H9 (cell line): ENCODE measurements at regions not wholly inside any gene's neighbourhood (a gene's known extent, or its start where the extent isn't known, plus 50 kb on each side); places are given as distances from the start of the nearest gene placed in this dataset.
A peak's percentile ranks its signal among the peaks of the same experiment; 100 is the strongest.

Experiments used
- DNase-seq: peaks from one replicate; pipeline ENCODE4 v3.0.0-alpha.2; 2017
- H2AFZ ChIP-seq: one replicate; pipeline ENCODE4 v1.6.1; 2013; ENCODE audit warnings: mild to moderate bottlenecking, low read length, control low read depth, moderate library complexity
- H2AK5ac ChIP-seq: 2 replicates; pipeline ENCODE4 v1.6.1; 2013; ENCODE audit warnings: low read length, control low read depth, mixed read lengths; ENCODE audit not compliant: insufficient read length
- H2BK120ac ChIP-seq: one replicate; pipeline ENCODE4 v1.6.1; 2013; ENCODE audit warnings: low read depth, mild to moderate bottlenecking, low read length, control low read depth, inconsistent platforms; ENCODE audit not compliant: poor library complexity, severe bottlenecking
- H2BK12ac ChIP-seq: 2 replicates; pipeline ENCODE4 v1.6.1; 2013; ENCODE audit warnings: low read length, control low read depth, mixed read lengths, low read depth; ENCODE audit not compliant: insufficient read length
- H2BK15ac ChIP-seq: 2 replicates; pipeline ENCODE4 v1.6.1; 2013; ENCODE audit warnings: low read depth, low read length, control low read depth
- H2BK20ac ChIP-seq: one replicate; pipeline ENCODE4 v1.6.1; 2013; ENCODE audit warnings: low read depth, mild to moderate bottlenecking, low read length, control low read depth, inconsistent platforms; ENCODE audit not compliant: poor library complexity, severe bottlenecking
- H2BK5ac ChIP-seq: 2 replicates; pipeline ENCODE4 v1.6.1; 2013; ENCODE audit warnings: low read length, control low read depth, mixed read lengths; ENCODE audit not compliant: insufficient read length
- H3K14ac ChIP-seq: 2 replicates; pipeline ENCODE4 v1.6.1; 2013; ENCODE audit warnings: low read length, control low read depth; ENCODE audit not compliant: insufficient read depth
- H3K18ac ChIP-seq: 2 replicates; pipeline ENCODE4 v1.6.1; 2013; ENCODE audit warnings: low read depth, mild to moderate bottlenecking, mixed read lengths, low read length, control low read depth; ENCODE audit not compliant: insufficient read length
- H3K23ac ChIP-seq: 2 replicates; pipeline ENCODE4 v1.6.1; 2013; ENCODE audit warnings: low read length, control low read depth, mixed read lengths, low read depth; ENCODE audit not compliant: insufficient read length
- H3K23me2 ChIP-seq: 2 replicates; pipeline ENCODE4 v1.6.1; 2013; ENCODE audit warnings: low read depth, mild to moderate bottlenecking, mixed read lengths, low read length, control low read depth; ENCODE audit not compliant: insufficient read length, poor library complexity, severe bottlenecking
- H3K27ac ChIP-seq: 2 replicates; pipeline ENCODE4 v1.5.1; 2013; ENCODE audit warnings: low read length, control low read depth, mixed read lengths, low read depth; ENCODE audit not compliant: insufficient read length
- H3K27me3 ChIP-seq: 2 replicates; pipeline ENCODE4 v1.6.1; 2013; ENCODE audit warnings: low read length, control low read depth, inconsistent platforms; ENCODE audit not compliant: insufficient read depth
- H3K4ac ChIP-seq: 2 replicates; pipeline ENCODE4 v1.6.1; 2013; ENCODE audit warnings: low read depth, mild to moderate bottlenecking, control low read depth, inconsistent platforms, low read length, moderate library complexity
- H3K4me1 ChIP-seq: 2 replicates; pipeline ENCODE4 v1.6.1; 2013; ENCODE audit warnings: low read length, control low read depth, inconsistent platforms; ENCODE audit not compliant: insufficient read depth
- H3K4me2 ChIP-seq: 2 replicates; pipeline ENCODE4 v1.6.1; 2013; ENCODE audit warnings: low read length, control low read depth, mixed read lengths; ENCODE audit not compliant: insufficient read length, insufficient read depth
- H3K56ac ChIP-seq: 2 replicates; pipeline ENCODE4 v1.6.1; 2013; ENCODE audit warnings: low read depth, mild to moderate bottlenecking, mixed read lengths, low read length, control low read depth; ENCODE audit not compliant: insufficient read length
- H3K79me1 ChIP-seq: 2 replicates; pipeline ENCODE4 v1.6.1; 2013; ENCODE audit warnings: low read depth, mild to moderate bottlenecking, moderate library complexity, low read length, control low read depth, inconsistent platforms; ENCODE audit not compliant: insufficient read depth, poor library complexity, severe bottlenecking
- H3K79me2 ChIP-seq: 2 replicates; pipeline ENCODE4 v1.6.1; 2013; ENCODE audit warnings: low read length, control low read depth, inconsistent platforms; ENCODE audit not compliant: insufficient read depth
- H3K9ac ChIP-seq: 2 replicates; pipeline ENCODE4 v1.6.1; 2013; ENCODE audit warnings: low read length, control low read depth, mixed read lengths; ENCODE audit not compliant: insufficient read length; ENCODE audit errors: extremely low read depth
- H3K9me3 ChIP-seq: one replicate; pipeline ENCODE4 v1.6.1; 2013; ENCODE audit warnings: low read depth, low read length, inconsistent platforms; ENCODE audit not compliant: control insufficient read depth
- H3T11ph ChIP-seq: one replicate; pipeline ENCODE4 v1.6.1; 2013; ENCODE audit warnings: mild to moderate bottlenecking, low read length, control low read depth, inconsistent platforms
- H4K20me1 ChIP-seq: one replicate; pipeline ENCODE4 v1.6.1; 2013; ENCODE audit not compliant: control insufficient read depth, insufficient read length, insufficient read depth
- H4K5ac ChIP-seq: 2 replicates; pipeline ENCODE4 v1.6.1; 2013; ENCODE audit warnings: low read depth, mild to moderate bottlenecking, mixed read lengths, low read length, control low read depth; ENCODE audit not compliant: insufficient read length
- H4K8ac ChIP-seq: replicated peaks from 2 replicates; pipeline ENCODE4 v1.6.1; 2013; ENCODE audit warnings: low read length, control low read depth, mixed read lengths, low read depth; ENCODE audit not compliant: insufficient read length
- H4K91ac ChIP-seq: 2 replicates; pipeline ENCODE4 v1.6.1; 2013; ENCODE audit warnings: low read depth, mild to moderate bottlenecking, moderate library complexity, mixed read lengths, low read length, control low read depth; ENCODE audit not compliant: insufficient read length
- H3K27ac Mint-ChIP-seq, 3 experiments: 2 replicates in 2 of 3; 3 replicates in 1 of 3; pipeline ENCODE4 v1.8.0; 2020 to 2021; ENCODE audit warnings: mixed read lengths in 3 of 3, mild to moderate bottlenecking in 1 of 3, moderate library complexity in 1 of 3
- H3K27me3 Mint-ChIP-seq: 2 replicates; pipeline ENCODE4 v1.8.0; 2021; ENCODE audit warnings: low read depth, mild to moderate bottlenecking, moderate library complexity, mixed read lengths
- H3K36me3 Mint-ChIP-seq, 3 experiments: 2 replicates in 2 of 3; 3 replicates in 1 of 3; pipeline ENCODE4 v1.8.0; 2020 to 2021; ENCODE audit warnings: low read depth in 3 of 3, mixed read lengths in 3 of 3; ENCODE audit not compliant: insufficient read depth in 1 of 3
- H3K4me1 Mint-ChIP-seq, 2 experiments: 2 replicates each; pipeline ENCODE4 v1.8.0; 2020; ENCODE audit warnings: mixed read lengths in 2 of 2
- H3K4me3 Mint-ChIP-seq, 2 experiments: 2 replicates in 1 of 2; 3 replicates in 1 of 2; pipeline ENCODE4 v1.8.0; 2020 to 2021; ENCODE audit warnings: mild to moderate bottlenecking in 2 of 2, mixed read lengths in 2 of 2, moderate library complexity in 1 of 2
- H3K9me3 Mint-ChIP-seq, 2 experiments: 2 replicates in 1 of 2; 3 replicates in 1 of 2; pipeline ENCODE4 v1.8.0; 2020; ENCODE audit warnings: mild to moderate bottlenecking in 2 of 2, mixed read lengths in 2 of 2, moderate library complexity in 1 of 2
- WGBS: extraction: QIAGEN DNeasy Blood & Tissue Kit; methylation state at CpG from one replicate; pipeline ENCODE4 v1.1.7; 2013; ENCODE audit warnings: missing lambda C conversion rate, low lambda C conversion rate, mixed read lengths; ENCODE audit not compliant: insufficient read length; ENCODE audit errors: extremely low coverage; 5-methylcytosine and 5-hydroxymethylcytosine counted together
- TF ChIP-seq, protein P1 (sequence below): fragments of 200-600 bp; sonication (generic); conservative IDR thresholded peaks from 3 replicates; pipeline ENCODE4 v1.8.0; 2021; ENCODE audit warnings: antibody characterized with exemption, mild to moderate bottlenecking

DNA sequence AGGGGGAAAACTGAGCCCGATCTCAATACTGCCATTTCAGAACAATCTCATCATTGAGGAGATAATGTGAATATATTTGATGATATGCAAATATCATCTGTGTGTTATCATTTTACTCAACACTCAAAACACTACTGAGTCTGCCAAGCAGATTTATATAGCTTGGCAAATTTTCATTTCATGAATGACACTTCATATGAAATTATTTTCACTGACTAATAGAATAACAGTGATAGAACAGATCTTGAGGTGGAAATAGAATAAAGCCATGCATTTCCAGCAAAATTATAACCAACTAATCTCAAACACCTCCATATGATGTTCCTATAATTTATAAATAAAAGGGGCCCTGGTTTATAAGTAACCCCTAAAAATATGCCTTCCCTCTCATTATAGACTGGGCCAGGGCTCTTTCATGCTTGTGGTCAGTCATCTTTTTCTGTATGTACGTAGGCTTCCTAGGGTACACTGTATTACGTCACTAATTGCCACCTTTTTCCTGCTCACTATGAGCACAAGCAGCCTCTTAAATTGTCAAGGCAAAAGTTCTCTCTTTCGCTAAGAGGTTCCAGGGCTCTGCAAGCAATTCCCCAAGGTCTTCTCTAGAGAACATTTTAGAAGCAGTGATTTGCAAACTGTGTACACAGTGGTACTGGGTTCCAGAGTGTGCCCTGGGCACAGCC is 197.1 kb upstream of the FOXN3 start:
- no peak overlapping the region for H2BK12ac ChIP-seq
- H3K18ac ChIP-seq, result no peak overlapping the region
- no peaks in the 10 kb centered on the region for H3K27me3 ChIP-seq
- peak overlapping the region in 1 of 2 experiments; percentile 51; a peak in 1 of 5 replicates for H3K4me3 Mint-ChIP-seq
- no peak overlapping the region for H4K5ac ChIP-seq
- H3T11ph ChIP-seq, result no peak overlapping the region
- H2AFZ ChIP-seq, result no peak overlapping the region
- H3K79me2 ChIP-seq, result peaks cover 44% of the 10 kb centered on the region
- no peaks in the 10 kb centered on the region for H3K27me3 Mint-ChIP-seq
- H3K9ac ChIP-seq, result no peak overlapping the region
- H4K20me1 ChIP-seq, result no peaks in the 10 kb centered on the region
- H3K36me3 Mint-ChIP-seq, result peaks cover 10 to 17% (median 16%) of the 10 kb centered on the region in 3 experiments; a peak in 6 of 7 replicates
- H3K27ac ChIP-seq, result no peak overlapping the region
- H3K56ac ChIP-seq, result no peak overlapping the region
- H2AK5ac ChIP-seq, result no peak overlapping the region
- H3K14ac ChIP-seq, result no peak overlapping the region
- H3K23me2 ChIP-seq, result peaks cover 9% of the 10 kb centered on the region
- WGBS, result no CpG with 5 or more reads among the region's 4 CpGs
- H3K23ac ChIP-seq, result no peak overlapping the region
- no peak overlapping the region for H4K8ac ChIP-seq
- H3K9me3 ChIP-seq, result no peaks in the 10 kb centered on the region
- no peak overlapping the region for H2BK20ac ChIP-seq
- peak overlapping the region; percentile 89 to 97 (median 94) for H3K27ac Mint-ChIP-seq
- TF ChIP-seq, protein P1, sequence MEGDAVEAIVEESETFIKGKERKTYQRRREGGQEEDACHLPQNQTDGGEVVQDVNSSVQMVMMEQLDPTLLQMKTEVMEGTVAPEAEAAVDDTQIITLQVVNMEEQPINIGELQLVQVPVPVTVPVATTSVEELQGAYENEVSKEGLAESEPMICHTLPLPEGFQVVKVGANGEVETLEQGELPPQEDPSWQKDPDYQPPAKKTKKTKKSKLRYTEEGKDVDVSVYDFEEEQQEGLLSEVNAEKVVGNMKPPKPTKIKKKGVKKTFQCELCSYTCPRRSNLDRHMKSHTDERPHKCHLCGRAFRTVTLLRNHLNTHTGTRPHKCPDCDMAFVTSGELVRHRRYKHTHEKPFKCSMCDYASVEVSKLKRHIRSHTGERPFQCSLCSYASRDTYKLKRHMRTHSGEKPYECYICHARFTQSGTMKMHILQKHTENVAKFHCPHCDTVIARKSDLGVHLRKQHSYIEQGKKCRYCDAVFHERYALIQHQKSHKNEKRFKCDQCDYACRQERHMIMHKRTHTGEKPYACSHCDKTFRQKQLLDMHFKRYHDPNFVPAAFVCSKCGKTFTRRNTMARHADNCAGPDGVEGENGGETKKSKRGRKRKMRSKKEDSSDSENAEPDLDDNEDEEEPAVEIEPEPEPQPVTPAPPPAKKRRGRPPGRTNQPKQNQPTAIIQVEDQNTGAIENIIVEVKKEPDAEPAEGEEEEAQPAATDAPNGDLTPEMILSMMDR, result no peak
- no peak overlapping the region for H2BK120ac ChIP-seq
- no peak for DNase-seq
- no peak overlapping the region for H2BK15ac ChIP-seq
- H3K4ac ChIP-seq, result no peak overlapping the region
- no peak overlapping the region for H2BK5ac ChIP-seq
- no peak overlapping the region for H3K4me2 ChIP-seq
- H3K79me1 ChIP-seq, result peaks cover 6% of the 10 kb centered on the region
- H3K4me1 ChIP-seq, result peaks cover 14% of the 10 kb centered on the region
- H3K4me1 Mint-ChIP-seq, result peaks cover 63 to 68% of the 10 kb centered on the region in 2 experiments
- H3K9me3 Mint-ChIP-seq, result no peaks in the 10 kb centered on the region
- no peak overlapping the region for H4K91ac ChIP-seq
